ENCODE measurements at regions not wholly inside any gene's neighbourhood (a gene's known extent, or its start where the extent isn't known, plus 50 kb on each side); places are given as distances from the start of the nearest gene placed in this dataset.
"Not testable (repeated sequence)": the region's sequence is repeated elsewhere in the genome, so short reads cannot be mapped to it uniquely, and the experiment has no call there.

GRCh38 chr4:100006161-100006560, 56.1 kb upstream of the H2AZ1 start:
- not testable (repeated sequence) for TF ChIP-seq CTCF (IDR thresholded peaks at IDR 0.05; ENCODE audit: insufficient read depth, low read depth, low read length); EZH2 (IDR thresholded peaks at IDR 0.05; ENCODE audit: insufficient read depth, low read length)

Data from astrocyte (in vitro differentiated cells and primary cell).